Cardiac muscle cell (in vitro differentiated cells and primary cell): ENCODE measurements at regions not wholly inside any gene's neighbourhood (a gene's known extent, or its start where the extent isn't known, plus 50 kb on each side); places are given as distances from the start of the nearest gene placed in this dataset.

Experiments
- DNase-seq, 2 donors: peaks; one replicate each; pipeline versions ENCODE4 v3.0.0 to v3.0.0-alpha.2; 2010 to 2017; ENCODE audit warnings: low read depth in 1 of 2, low spot score in 1 of 2
- H3K27ac ChIP-seq: fragments of 200-600 bp; sonication (generic); 2 replicates; pipeline ENCODE4 v1.5.1; 2016
- H3K27me3 ChIP-seq: fragments of 200-600 bp; sonication (generic); 2 replicates; pipeline ENCODE4 v1.6.0; 2016; ENCODE audit warnings: control low read depth
- H3K36me3 ChIP-seq: fragments of 200-600 bp; sonication (generic); 2 replicates; pipeline ENCODE4 v1.5.1; 2016; ENCODE audit warnings: control low read depth
- H3K4me1 ChIP-seq: fragments of 200-600 bp; sonication (generic); 2 replicates; pipeline ENCODE4 v1.8.1; 2017; ENCODE audit warnings: low read depth, mild to moderate bottlenecking, mixed run types
- H3K4me3 ChIP-seq: fragments of 200-600 bp; sonication (generic); 2 replicates; pipeline ENCODE4 v1.5.1; 2016; ENCODE audit warnings: mild to moderate bottlenecking
- H3K9me3 ChIP-seq: fragments of 200-600 bp; sonication (generic); 2 replicates; pipeline ENCODE4 v1.5.1; 2017; ENCODE audit warnings: low read depth, mild to moderate bottlenecking, control low read depth
- TF ChIP-seq, protein P1 (sequence below): IDR thresholded peaks from 2 replicates; pipeline ENCODE4 v1.5.1; 2012; ENCODE audit warnings: low read depth, mild to moderate bottlenecking, low read length

- Histone ChIP-seq H3K36me3 (no peaks in the 10 kb centered on the region), H3K4me3 (no peak overlapping the region), H3K4me1 (peaks cover 6% of the 10 kb centered on the region), H3K27ac (peak overlapping the region; percentile 13), H3K27me3 (no peaks in the 10 kb centered on the region), H3K9me3 (no peaks in the 10 kb centered on the region)
- TF ChIP-seq, protein P1, sequence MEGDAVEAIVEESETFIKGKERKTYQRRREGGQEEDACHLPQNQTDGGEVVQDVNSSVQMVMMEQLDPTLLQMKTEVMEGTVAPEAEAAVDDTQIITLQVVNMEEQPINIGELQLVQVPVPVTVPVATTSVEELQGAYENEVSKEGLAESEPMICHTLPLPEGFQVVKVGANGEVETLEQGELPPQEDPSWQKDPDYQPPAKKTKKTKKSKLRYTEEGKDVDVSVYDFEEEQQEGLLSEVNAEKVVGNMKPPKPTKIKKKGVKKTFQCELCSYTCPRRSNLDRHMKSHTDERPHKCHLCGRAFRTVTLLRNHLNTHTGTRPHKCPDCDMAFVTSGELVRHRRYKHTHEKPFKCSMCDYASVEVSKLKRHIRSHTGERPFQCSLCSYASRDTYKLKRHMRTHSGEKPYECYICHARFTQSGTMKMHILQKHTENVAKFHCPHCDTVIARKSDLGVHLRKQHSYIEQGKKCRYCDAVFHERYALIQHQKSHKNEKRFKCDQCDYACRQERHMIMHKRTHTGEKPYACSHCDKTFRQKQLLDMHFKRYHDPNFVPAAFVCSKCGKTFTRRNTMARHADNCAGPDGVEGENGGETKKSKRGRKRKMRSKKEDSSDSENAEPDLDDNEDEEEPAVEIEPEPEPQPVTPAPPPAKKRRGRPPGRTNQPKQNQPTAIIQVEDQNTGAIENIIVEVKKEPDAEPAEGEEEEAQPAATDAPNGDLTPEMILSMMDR = no peak
- DNase-seq = peak in 1 of 2 donors; percentile 6
Measured at GRCh38 chr11:97110376-97110775, 720.6 kb downstream of the JRKL start.

- no peak overlapping the region for H3K4me3 ChIP-seq
- H3K27me3 ChIP-seq = no peaks in the 10 kb centered on the region
- H3K27ac ChIP-seq = no peak overlapping the region
- H3K9me3 ChIP-seq = no peaks in the 10 kb centered on the region
- TF ChIP-seq, protein P1 = no peak
- no peaks in the 10 kb centered on the region for H3K36me3 ChIP-seq
- peaks cover 6% of the 10 kb centered on the region for H3K4me1 ChIP-seq
- DNase-seq = no peak
Measured at GRCh38 chr11:97111559-97111958, 721.7 kb downstream of the JRKL start.

GRCh38 chr11:97118614-97119200, 728.9 kb downstream of the JRKL start:
- Histone ChIP-seq H3K4me3 (no peak overlapping the region), H3K27me3 (no peaks in the 10 kb centered on the region), H3K27ac (peak overlapping the region; percentile 49), H3K9me3 (no peaks in the 10 kb centered on the region), H3K36me3 (no peaks in the 10 kb centered on the region), H3K4me1 (peaks cover 21% of the 10 kb centered on the region)
- DNase-seq = peak in 1 of 2 donors; percentile 34
- TF ChIP-seq, protein P1 = no peak

- no peak overlapping the region for H3K27ac ChIP-seq
- H3K9me3 ChIP-seq = no peaks in the 10 kb centered on the region
- no peak overlapping the region for H3K4me3 ChIP-seq
- DNase-seq = no peak
- H3K36me3 ChIP-seq = no peaks in the 10 kb centered on the region
- TF ChIP-seq, protein P1 = no peak
- no peaks in the 10 kb centered on the region for H3K27me3 ChIP-seq
- peaks cover 13% of the 10 kb centered on the region for H3K4me1 ChIP-seq
Measured at GRCh38 chr11:97123237-97123636, 733.4 kb downstream of the JRKL start.

DNA sequence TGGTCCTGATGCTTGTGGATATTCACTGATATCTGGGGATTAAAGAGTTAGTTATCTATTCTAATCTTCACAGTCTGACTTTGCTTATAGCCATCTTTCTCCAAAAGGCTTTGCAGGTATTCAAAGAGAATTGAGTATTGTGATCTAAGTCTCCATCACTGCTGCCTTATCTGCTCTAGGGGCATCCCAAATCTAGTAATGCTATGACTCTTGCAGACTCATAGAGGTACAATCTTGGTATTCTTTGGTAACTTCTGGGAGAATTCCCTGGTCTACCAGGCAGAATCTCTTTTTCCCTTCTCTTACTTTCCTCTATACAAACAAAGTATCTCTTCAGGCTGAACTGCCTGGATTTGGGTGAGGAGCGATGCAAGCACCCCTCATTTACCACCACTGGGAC, 746.3 kb downstream of the JRKL start:
- Histone ChIP-seq H3K27me3 (no peaks in the 10 kb centered on the region), H3K4me1 (no peaks in the 10 kb centered on the region), H3K9me3 (no peaks in the 10 kb centered on the region), H3K27ac (no peak overlapping the region), H3K36me3 (no peaks in the 10 kb centered on the region), H3K4me3 (no peak overlapping the region)
- TF ChIP-seq, protein P1 = no peak
- DNase-seq = no peak
